IMR-90 (cell line): ENCODE measurements at regions not wholly inside any gene's neighbourhood (a gene's known extent, or its start where the extent isn't known, plus 50 kb on each side); places are given as distances from the start of the nearest gene placed in this dataset.

ENCODE experiments used
- BHLHE40 ChIP-seq: fragments of 150-350 bp; IDR thresholded peaks from 2 replicates; pipeline ENCODE4 v1.6.1; 2016; ENCODE audit warnings: mild to moderate bottlenecking, low read depth, low read length
- MAFK ChIP-seq: IDR thresholded peaks from 2 replicates; pipeline ENCODE4 v1.6.1; 2012; ENCODE audit warnings: low read depth, low read length, improper control_type of control experiment
- POLR2A ChIP-seq: IDR thresholded peaks from 2 replicates; pipeline ENCODE4 v1.6.1; 2012; ENCODE audit warnings: mild to moderate bottlenecking, low read depth, low read length
- TF ChIP-seq, protein P1 (sequence below): fragments of 150-350 bp; IDR thresholded peaks from 2 replicates; pipeline ENCODE4 v1.6.1; 2016; ENCODE audit warnings: low read depth, mild to moderate bottlenecking, low read length, moderate library complexity, borderline replicate concordance
- TF ChIP-seq, protein P2 (sequence below): conservative IDR thresholded peaks from 2 replicates; pipeline ENCODE4 v1.5.1; 2012; ENCODE audit warnings: mild to moderate bottlenecking, low read depth, low read length, improper control_type of control experiment
- TF ChIP-seq, protein P3 (sequence below): fragments of 150-350 bp; IDR thresholded peaks from 2 replicates; pipeline ENCODE4 v1.6.1; 2017; ENCODE audit warnings: mild to moderate bottlenecking, antibody characterized with exemption, low read length, low read depth

DNA sequence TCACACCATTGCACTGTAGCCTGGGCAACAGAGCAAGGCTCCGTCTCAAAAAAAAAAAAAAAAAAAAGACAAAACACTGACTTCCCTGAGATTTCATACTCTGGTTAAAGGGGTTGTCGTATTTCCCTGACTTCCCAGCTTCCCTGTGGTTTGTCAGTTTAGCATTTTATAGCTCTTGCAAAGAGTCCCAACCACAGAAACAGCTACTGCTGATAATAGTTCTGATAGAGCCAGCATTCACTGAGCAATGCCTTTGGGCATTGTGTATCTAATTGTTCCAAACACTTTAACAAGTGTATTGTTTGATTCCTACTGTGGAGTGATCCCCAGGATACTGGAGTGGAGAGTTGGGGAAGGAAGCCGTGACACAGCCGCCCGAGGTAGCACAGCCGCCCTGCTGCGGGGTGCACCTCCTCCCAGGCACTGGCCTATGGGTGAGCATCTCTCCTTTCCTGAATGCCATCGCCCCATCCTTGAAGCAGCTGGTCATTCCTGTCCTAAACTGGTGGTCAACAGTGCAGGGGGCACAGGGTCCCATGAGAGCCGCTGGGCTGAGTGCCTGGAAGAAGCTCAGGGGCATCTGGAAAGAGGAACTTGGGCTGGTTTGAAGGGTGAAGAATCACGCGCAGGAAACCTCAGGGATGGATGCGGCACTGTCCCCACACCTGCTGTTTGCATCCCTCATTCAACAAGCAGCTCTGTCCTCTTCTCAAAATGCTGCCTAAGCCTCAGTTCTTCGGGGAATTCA is 81.0 kb upstream of the TMEM18 start:
- TF ChIP-seq BHLHE40 (no peak), POLR2A (no peak), MAFK (no peak)
- TF ChIP-seq, protein P1, sequence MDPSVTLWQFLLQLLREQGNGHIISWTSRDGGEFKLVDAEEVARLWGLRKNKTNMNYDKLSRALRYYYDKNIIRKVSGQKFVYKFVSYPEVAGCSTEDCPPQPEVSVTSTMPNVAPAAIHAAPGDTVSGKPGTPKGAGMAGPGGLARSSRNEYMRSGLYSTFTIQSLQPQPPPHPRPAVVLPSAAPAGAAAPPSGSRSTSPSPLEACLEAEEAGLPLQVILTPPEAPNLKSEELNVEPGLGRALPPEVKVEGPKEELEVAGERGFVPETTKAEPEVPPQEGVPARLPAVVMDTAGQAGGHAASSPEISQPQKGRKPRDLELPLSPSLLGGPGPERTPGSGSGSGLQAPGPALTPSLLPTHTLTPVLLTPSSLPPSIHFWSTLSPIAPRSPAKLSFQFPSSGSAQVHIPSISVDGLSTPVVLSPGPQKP = no peak
- TF ChIP-seq, protein P2, sequence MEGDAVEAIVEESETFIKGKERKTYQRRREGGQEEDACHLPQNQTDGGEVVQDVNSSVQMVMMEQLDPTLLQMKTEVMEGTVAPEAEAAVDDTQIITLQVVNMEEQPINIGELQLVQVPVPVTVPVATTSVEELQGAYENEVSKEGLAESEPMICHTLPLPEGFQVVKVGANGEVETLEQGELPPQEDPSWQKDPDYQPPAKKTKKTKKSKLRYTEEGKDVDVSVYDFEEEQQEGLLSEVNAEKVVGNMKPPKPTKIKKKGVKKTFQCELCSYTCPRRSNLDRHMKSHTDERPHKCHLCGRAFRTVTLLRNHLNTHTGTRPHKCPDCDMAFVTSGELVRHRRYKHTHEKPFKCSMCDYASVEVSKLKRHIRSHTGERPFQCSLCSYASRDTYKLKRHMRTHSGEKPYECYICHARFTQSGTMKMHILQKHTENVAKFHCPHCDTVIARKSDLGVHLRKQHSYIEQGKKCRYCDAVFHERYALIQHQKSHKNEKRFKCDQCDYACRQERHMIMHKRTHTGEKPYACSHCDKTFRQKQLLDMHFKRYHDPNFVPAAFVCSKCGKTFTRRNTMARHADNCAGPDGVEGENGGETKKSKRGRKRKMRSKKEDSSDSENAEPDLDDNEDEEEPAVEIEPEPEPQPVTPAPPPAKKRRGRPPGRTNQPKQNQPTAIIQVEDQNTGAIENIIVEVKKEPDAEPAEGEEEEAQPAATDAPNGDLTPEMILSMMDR = no peak
- TF ChIP-seq, protein P3, sequence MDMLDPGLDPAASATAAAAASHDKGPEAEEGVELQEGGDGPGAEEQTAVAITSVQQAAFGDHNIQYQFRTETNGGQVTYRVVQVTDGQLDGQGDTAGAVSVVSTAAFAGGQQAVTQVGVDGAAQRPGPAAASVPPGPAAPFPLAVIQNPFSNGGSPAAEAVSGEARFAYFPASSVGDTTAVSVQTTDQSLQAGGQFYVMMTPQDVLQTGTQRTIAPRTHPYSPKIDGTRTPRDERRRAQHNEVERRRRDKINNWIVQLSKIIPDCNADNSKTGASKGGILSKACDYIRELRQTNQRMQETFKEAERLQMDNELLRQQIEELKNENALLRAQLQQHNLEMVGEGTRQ = no peak
